ENCODE measurements at regions not wholly inside any gene's neighbourhood (a gene's known extent, or its start where the extent isn't known, plus 50 kb on each side); places are given as distances from the start of the nearest gene placed in this dataset.

DNA sequence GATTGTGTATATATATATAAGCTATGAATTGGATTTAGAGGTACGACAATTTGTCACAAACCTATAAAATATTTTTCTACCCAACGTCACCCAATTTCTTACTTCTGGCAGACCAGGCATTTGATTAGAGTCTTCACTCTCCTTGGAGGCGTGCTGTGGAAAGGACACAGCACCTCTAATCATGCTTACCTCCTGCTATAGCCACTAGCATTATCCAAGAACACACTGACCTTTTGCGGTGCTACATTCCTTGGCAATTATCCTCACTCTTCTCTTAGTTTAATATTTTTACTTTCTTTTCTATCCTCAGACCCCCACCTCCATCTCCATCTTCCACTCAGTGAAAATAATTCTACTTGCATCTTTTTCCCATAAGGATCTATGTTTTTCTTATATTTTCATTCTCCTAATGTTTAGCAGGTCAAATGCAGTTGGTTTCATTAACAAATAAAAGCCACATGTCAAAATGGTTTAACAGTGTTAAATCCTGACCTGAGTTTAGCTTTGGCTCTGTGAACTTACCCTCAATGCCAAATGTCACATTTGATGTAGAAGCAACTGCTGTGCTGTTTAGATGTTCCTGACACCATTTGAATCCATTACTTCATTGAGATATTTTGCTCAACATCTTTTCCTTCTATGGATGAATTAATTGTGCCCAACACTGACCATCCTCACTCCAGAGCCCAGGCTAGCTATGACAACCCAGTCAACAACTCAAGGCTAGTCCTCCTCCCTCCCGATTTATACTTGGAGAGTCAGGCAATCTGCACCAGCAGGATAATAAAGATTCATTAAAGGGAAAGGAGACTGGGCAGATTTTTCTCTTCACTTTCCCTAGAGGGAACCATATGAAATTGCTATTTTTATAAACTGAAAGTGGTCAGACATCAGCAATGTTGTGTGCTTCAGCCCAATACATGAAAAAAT, 240.5 kb downstream of the MREG start:
- Histone ChIP-seq H3K36me3 (ENCODE audit: insufficient read depth, low read length) (no peaks in the 10 kb centered on the region), H3K4me3 (ENCODE audit: insufficient read depth, low read length) (peak overlapping the region; percentile 19), H3K4me2 (ENCODE audit: insufficient read depth, low read length) (peak overlapping the region; percentile 51), H3K27me3 (ENCODE audit: insufficient read depth, low read length) (no peaks in the 10 kb centered on the region), H4K20me1 (ENCODE audit: insufficient read depth, low read length) (no peaks in the 10 kb centered on the region), H3K9me3 (ENCODE audit: low read depth, low read length) (no peaks in the 10 kb centered on the region), H3K4me1 (ENCODE audit: insufficient read depth, low read length) (peaks cover 56% of the 10 kb centered on the region), H3K79me2 (ENCODE audit: insufficient read depth, low read length) (no peaks in the 10 kb centered on the region), H3K27ac (ENCODE audit: low read depth, low read length) (peak overlapping the region; percentile 96), H2AFZ (ENCODE audit: low read length) (no peak overlapping the region)
- no peak for DNase-seq (ENCODE audit: insufficient read length, low spot score, missing footprints)
- no peak for TF ChIP-seq CTCF (IDR thresholded peaks at IDR 0.05; ENCODE audit: extremely low read depth, low read depth, low read length)

DNA sequence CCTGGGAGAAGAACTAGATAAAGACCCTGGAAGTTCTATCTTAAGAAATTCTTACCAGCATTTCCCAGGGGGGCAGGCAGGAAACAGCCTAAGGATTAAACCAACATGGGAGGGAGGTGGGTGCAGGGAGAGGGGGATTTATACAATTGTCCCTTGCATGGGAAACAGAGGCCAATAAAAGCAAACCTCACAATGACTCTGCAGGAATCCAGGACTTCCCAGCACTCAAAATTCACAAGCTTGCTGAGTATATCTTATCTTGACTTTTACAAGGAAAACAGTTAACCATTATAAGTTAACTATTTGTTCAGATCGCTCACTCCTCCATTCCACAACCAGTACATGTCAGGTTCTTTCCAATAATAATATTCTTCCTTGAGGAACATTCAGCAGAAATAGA, 241.3 kb downstream of the MREG start:
- Histone ChIP-seq H3K4me1 (ENCODE audit: insufficient read depth, low read length) (peaks cover 53% of the 10 kb centered on the region), H3K27ac (ENCODE audit: low read depth, low read length) (peak overlapping the region; percentile 96), H3K9me3 (ENCODE audit: low read depth, low read length) (no peaks in the 10 kb centered on the region), H3K4me2 (ENCODE audit: insufficient read depth, low read length) (peak overlapping the region; percentile 51), H2AFZ (ENCODE audit: low read length) (no peak overlapping the region), H3K27me3 (ENCODE audit: insufficient read depth, low read length) (no peaks in the 10 kb centered on the region), H3K36me3 (ENCODE audit: insufficient read depth, low read length) (no peaks in the 10 kb centered on the region), H3K4me3 (ENCODE audit: insufficient read depth, low read length) (peak overlapping the region; percentile 25), H4K20me1 (ENCODE audit: insufficient read depth, low read length) (no peaks in the 10 kb centered on the region), H3K79me2 (ENCODE audit: insufficient read depth, low read length) (no peaks in the 10 kb centered on the region)
- TF ChIP-seq CTCF (IDR thresholded peaks at IDR 0.05; ENCODE audit: extremely low read depth, low read depth, low read length): no peak
- DNase-seq (ENCODE audit: insufficient read length, low spot score, missing footprints): no peak

GRCh38 chr2:215771241-215771640, 242.1 kb downstream of the MREG start:
- Histone ChIP-seq H3K27ac (ENCODE audit: low read depth, low read length) (peak overlapping the region; percentile 96), H3K4me3 (ENCODE audit: insufficient read depth, low read length) (no peak overlapping the region), H3K9me3 (ENCODE audit: low read depth, low read length) (no peaks in the 10 kb centered on the region), H2AFZ (ENCODE audit: low read length) (no peak overlapping the region), H3K27me3 (ENCODE audit: insufficient read depth, low read length) (no peaks in the 10 kb centered on the region), H3K4me1 (ENCODE audit: insufficient read depth, low read length) (peaks cover 53% of the 10 kb centered on the region), H3K79me2 (ENCODE audit: insufficient read depth, low read length) (no peaks in the 10 kb centered on the region), H3K4me2 (ENCODE audit: insufficient read depth, low read length) (peak overlapping the region; percentile 51), H3K36me3 (ENCODE audit: insufficient read depth, low read length) (no peaks in the 10 kb centered on the region), H4K20me1 (ENCODE audit: insufficient read depth, low read length) (no peaks in the 10 kb centered on the region)
- no peak for DNase-seq (ENCODE audit: insufficient read length, low spot score, missing footprints)
- no peak for TF ChIP-seq CTCF (IDR thresholded peaks at IDR 0.05; ENCODE audit: extremely low read depth, low read depth, low read length)

GRCh38 chr2:215770668-215771067, 242.7 kb downstream of the MREG start:
- no peaks in the 10 kb centered on the region for H3K9me3 ChIP-seq (ENCODE audit: low read depth, low read length)
- no peaks in the 10 kb centered on the region for H3K27me3 ChIP-seq (ENCODE audit: insufficient read depth, low read length)
- no peaks in the 10 kb centered on the region for H3K36me3 ChIP-seq (ENCODE audit: insufficient read depth, low read length)
- H3K4me2 ChIP-seq (ENCODE audit: insufficient read depth, low read length): no peak overlapping the region
- DNase-seq (ENCODE audit: insufficient read length, low spot score, missing footprints): no peak
- peaks cover 53% of the 10 kb centered on the region for H3K4me1 ChIP-seq (ENCODE audit: insufficient read depth, low read length)
- no peak overlapping the region for H3K4me3 ChIP-seq (ENCODE audit: insufficient read depth, low read length)
- H3K27ac ChIP-seq (ENCODE audit: low read depth, low read length): peak overlapping the region; percentile 96
- no peak overlapping the region for H2AFZ ChIP-seq (ENCODE audit: low read length)
- no peaks in the 10 kb centered on the region for H4K20me1 ChIP-seq (ENCODE audit: insufficient read depth, low read length)
- no peak for TF ChIP-seq CTCF (IDR thresholded peaks at IDR 0.05; ENCODE audit: extremely low read depth, low read depth, low read length)
- no peaks in the 10 kb centered on the region for H3K79me2 ChIP-seq (ENCODE audit: insufficient read depth, low read length)

Data from osteoblast (primary cell).